ENCODE measurements at regions not wholly inside any gene's neighbourhood (a gene's known extent, or its start where the extent isn't known, plus 50 kb on each side); places are given as distances from the start of the nearest gene placed in this dataset.

GRCh38 chr1:96581772-96582171 lies 139.8 kb upstream of the PTBP2 start:
- H3K4me2 ChIP-seq (ENCODE audit: insufficient read depth, low read length), result no peak overlapping the region
- ChIA-PET CTCF (interaction anchor here (0.9 kb wide), 1 partner anchor 346 kb away, joined by 3 read pairs; no protein-coding TSS in a partner anchor), POLR2A (no interaction called here)

More at GRCh38 chr1:96581772-96582171, 139.8 kb upstream of the PTBP2 start:
- intact Hi-C loops (cut with micrococcal nuclease), result no loop called here
- Histone ChIP-seq H4K20me1 (replicated peaks; ENCODE audit: control insufficient read depth, extremely low read depth, insufficient read depth, low read length) (no peaks in the 10 kb centered on the region), H3K4me1 (ENCODE audit: control insufficient read depth, extremely low read depth, insufficient read depth, low read length) (no peaks in the 10 kb centered on the region), H3K36me3 (ENCODE audit: control insufficient read depth in 2 of 2, extremely low read depth in 1 of 2, insufficient read depth in 2 of 2, low read length in 2 of 2) (no peaks in the 10 kb centered on the region), H3K79me2 (ENCODE audit: control insufficient read depth, insufficient read depth, low read length) (no peaks in the 10 kb centered on the region), H3K4me3 (replicated peaks in 1 of 3; ENCODE audit: insufficient read depth in 1 of 3, low read depth in 1 of 3, low read length in 3 of 3) (no peak overlapping the region), H2AFZ (ENCODE audit: low read depth, low read length) (no peak overlapping the region), H3K9ac (replicated peaks; ENCODE audit: extremely low read depth, insufficient read depth, low read length) (no peak overlapping the region), H3K27me3 (ENCODE audit: control insufficient read depth in 2 of 2, insufficient read depth in 2 of 2, low read length in 2 of 2) (peaks cover 5 to 7% of the 10 kb centered on the region in 2 experiments), H3K9me3 (replicated peaks; ENCODE audit: control insufficient read depth, insufficient read depth, low read length) (no peaks in the 10 kb centered on the region), H3K27ac (ENCODE audit: insufficient read depth, low read depth, low read length) (no peak overlapping the region), H3K9me1 (replicated peaks; ENCODE audit: control insufficient read depth, extremely low read depth, insufficient read depth, low read length) (no peaks in the 10 kb centered on the region)
- dilution Hi-C loops (cut with MboI; ENCODE audit: extremely low pct_ligation_motif_present, low sequenced_read_pairs), result no loop called here
- no peak for DNase-seq (ENCODE audit: low read depth, low spot score)
- FAIRE-seq, result no peak
- TF ChIP-seq FOS (IDR thresholded peaks at IDR 0.05; ENCODE audit: borderline replicate concordance, insufficient read depth, low read length), result no peak
- TF ChIP-seq CTCF (IDR thresholded peaks at IDR 0.05; ENCODE audit: extremely low read depth in 1 of 2, insufficient read depth in 1 of 2, low read depth in 1 of 2, low read length in 2 of 2), result no peak
- no peak for TF ChIP-seq EZH2 (IDR thresholded peaks at IDR 0.05; ENCODE audit: borderline replicate concordance, low read depth, low read length, severe bottlenecking)
- no peak for TF ChIP-seq JUN (IDR thresholded peaks at IDR 0.05; ENCODE audit: borderline replicate concordance, insufficient read depth, insufficient read length, low read depth)
- TF ChIP-seq POLR2AphosphoS5 (IDR thresholded peaks at IDR 0.05; ENCODE audit: insufficient read depth, low read depth, low read length), result no peak
- no peak for TF ChIP-seq POLR2A (IDR thresholded peaks at IDR 0.05; ENCODE audit: low read depth, low read length)
- no peak for TF ChIP-seq MYC (IDR thresholded peaks at IDR 0.05; ENCODE audit: low read depth, low read length)
- no peak for TF ChIP-seq GATA2 (IDR thresholded peaks at IDR 0.05; ENCODE audit: insufficient read depth, insufficient read length, low read depth, low read length)
- no peak for TF ChIP-seq MAX (IDR thresholded peaks at IDR 0.05; ENCODE audit: insufficient read depth, insufficient read length)
- no TSS peak for BruUV-seq (replicated peaks)

Data from endothelial cell of umbilical vein (primary cell).